VCaP (cell line): ENCODE measurements at regions not wholly inside any gene's neighbourhood (a gene's known extent, or its start where the extent isn't known, plus 50 kb on each side); places are given as distances from the start of the nearest gene placed in this dataset.

Source experiments
- H3K27ac ChIP-seq: fragments of 450-650 bp; 2 replicates; pipeline ENCODE4 v1.5.1; 2017
- CTCF ChIP-seq: fragments of 450-650 bp; conservative IDR thresholded peaks from 2 replicates; pipeline ENCODE4 v1.5.1; 2017; ENCODE audit warnings: mild to moderate bottlenecking, moderate library complexity

- H3K27ac ChIP-seq, result no peak overlapping the region
- no peak for TF ChIP-seq CTCF
Observed at GRCh38 chr10:90591629-90592028, 266.2 kb downstream of the HTR7 start.

GRCh38 chr10:90592638-90593302, 265.1 kb downstream of the HTR7 start:
- TF ChIP-seq CTCF, result peak; percentile 85
- H3K27ac ChIP-seq, result no peak overlapping the region

- TF ChIP-seq CTCF, result no peak
- H3K27ac ChIP-seq, result no peak overlapping the region
Observed at GRCh38 chr10:90598513-90598912, 259.3 kb downstream of the HTR7 start.

- no peak overlapping the region for H3K27ac ChIP-seq
- TF ChIP-seq CTCF, result no peak
Observed at GRCh38 chr10:90602862-90603610, 254.8 kb downstream of the HTR7 start.

GRCh38 chr10:90604636-90605035, 253.2 kb downstream of the HTR7 start:
- TF ChIP-seq CTCF, result no peak
- H3K27ac ChIP-seq, result no peak overlapping the region

- TF ChIP-seq CTCF, result no peak
- no peak overlapping the region for H3K27ac ChIP-seq
Observed at GRCh38 chr10:90605506-90605905, 252.3 kb downstream of the HTR7 start.

- no peak overlapping the region for H3K27ac ChIP-seq
- TF ChIP-seq CTCF, result no peak
Observed at GRCh38 chr10:90612276-90612675, 245.6 kb downstream of the HTR7 start.
